ENCODE measurements at regions not wholly inside any gene's neighbourhood (a gene's known extent, or its start where the extent isn't known, plus 50 kb on each side); places are given as distances from the start of the nearest gene placed in this dataset.

DNA sequence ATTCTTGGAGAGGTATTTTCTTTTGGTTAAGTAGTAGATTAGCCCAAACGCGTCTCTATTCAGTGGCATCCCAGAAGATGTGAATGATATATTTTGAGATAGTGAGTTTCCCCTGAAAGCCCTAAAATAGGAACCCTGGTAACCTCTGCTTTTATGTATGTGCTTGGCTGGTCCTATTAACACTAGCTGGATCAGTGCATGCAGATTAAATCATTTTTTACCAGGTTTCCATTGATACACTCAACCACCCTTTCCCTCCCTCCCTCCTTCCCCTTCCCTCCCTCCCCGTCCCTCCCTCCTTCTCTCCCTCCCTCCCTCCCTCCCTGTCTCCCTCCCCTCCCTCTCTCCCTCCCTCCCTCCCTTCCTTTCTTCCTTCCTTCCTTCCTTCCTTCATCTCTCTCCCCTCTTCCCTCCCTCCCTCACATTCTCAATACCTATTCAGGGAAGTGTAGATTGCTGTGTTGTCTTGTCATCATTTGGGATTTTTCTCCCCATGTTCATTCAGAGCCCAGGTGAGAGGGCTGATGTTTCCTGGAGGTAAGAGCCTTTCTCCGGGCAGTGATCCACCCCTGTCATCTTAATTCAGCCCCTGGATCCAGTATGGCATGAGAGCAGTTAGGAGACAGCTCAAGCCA lies 406.8 kb downstream of the PRDM2 start:
- DNase-seq: no peak

GRCh38 chr1:14108356-14109275 lies 408.6 kb downstream of the PRDM2 start:
- DNase-seq: no peak

DNA sequence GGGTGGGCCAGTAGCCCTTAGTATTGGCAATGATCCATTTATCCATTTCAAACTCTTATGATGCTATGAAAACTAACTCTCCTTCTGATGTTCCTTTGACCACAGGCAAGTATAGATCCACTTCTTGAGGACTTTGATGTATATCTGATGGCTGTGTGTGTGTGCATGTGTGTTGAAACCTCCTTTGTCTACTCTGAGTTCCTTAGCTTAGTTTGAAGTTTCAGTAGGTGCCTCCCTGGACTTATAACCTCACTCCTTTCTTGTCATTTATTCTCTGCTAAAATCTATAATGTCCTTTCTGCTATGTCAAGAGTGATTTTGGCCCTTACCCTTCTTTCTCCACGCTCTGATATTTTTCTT lies 409.3 kb downstream of the PRDM2 start:
- no peak for DNase-seq

DNA sequence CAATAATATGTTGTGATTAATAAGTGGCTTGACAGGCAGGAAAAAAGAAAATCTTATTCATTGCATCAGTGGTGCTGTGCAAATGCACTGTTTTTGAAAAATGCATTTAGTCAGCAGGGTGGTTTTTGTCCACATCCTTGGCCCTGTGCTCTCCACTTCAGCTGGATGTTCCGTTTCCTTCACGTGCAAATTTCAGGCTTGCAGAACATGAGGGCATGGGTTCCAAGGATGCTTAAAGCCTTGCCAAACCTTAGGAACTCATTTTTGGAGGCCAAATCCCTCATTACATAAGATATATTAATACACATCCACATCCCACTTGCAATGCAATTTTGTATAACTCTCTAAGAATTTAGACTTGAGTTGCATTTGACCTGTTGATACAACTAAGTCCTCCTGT lies 410.1 kb downstream of the PRDM2 start:
- no peak for DNase-seq

GRCh38 chr1:14111121-14111520 lies 411.1 kb downstream of the PRDM2 start:
- no peak for DNase-seq

- no peak for DNase-seq
Measured at GRCh38 chr1:14112613-14113012, 412.6 kb downstream of the PRDM2 start.

- DNase-seq: no peak
Measured at GRCh38 chr1:14113271-14113670, 413.3 kb downstream of the PRDM2 start.

DNA sequence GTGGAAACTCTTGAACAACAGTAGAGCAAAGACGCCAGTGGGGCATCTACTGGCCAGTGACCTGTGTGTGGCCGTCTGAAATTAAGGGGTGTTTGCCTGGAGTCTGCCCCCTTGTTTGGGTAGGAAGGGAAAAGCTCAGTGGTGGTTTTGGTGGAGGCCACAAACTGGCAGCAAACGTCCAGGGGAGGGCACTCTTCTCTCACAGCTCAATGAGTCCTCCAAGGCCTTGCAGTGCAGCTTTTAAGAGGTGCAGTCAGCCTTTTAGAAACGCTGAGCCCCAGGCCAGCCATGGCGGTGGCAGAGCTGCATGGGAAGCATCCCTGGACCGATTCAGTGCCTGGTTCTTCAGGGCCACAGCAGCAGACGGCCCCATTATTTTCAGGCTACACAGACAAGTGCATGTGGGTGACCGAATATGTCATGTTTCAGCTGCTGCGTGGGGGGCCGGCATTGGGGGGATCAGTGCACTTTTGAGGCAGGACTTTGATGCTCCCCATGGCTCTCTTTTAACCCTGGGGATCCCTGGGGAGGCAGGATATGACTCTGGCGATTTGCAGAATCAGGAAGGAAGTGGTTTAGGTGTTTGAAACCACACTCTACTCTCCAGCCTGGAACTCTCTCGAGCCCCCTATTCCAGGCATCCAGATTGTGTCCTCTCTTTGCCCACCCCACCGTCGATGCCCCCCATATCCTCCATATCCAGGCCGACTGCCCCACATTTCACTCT lies 414.0 kb downstream of the PRDM2 start:
- no peak for DNase-seq

GRCh38 chr1:14115976-14116375 lies 416.0 kb downstream of the PRDM2 start:
- no peak for DNase-seq

DNA sequence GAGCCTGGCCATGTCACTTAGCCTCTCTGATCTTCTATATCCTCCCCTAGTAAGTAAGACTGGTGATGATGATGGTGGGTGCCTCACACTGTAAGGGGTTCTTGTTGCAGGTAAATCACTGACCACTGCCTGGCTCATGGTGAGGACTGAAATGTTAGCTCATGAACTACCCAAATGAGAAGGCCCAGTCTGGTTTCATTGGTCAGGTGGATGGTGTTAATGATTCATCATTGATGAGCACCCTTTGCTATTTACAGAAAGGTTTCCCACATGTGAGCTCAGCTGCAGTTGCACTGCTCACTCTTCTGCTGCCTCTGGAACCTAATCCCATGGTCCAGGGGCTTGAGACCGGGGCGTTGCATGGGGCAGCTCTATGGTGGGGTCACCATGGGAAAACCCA lies 417.7 kb downstream of the PRDM2 start:
- DNase-seq: no peak

DNA sequence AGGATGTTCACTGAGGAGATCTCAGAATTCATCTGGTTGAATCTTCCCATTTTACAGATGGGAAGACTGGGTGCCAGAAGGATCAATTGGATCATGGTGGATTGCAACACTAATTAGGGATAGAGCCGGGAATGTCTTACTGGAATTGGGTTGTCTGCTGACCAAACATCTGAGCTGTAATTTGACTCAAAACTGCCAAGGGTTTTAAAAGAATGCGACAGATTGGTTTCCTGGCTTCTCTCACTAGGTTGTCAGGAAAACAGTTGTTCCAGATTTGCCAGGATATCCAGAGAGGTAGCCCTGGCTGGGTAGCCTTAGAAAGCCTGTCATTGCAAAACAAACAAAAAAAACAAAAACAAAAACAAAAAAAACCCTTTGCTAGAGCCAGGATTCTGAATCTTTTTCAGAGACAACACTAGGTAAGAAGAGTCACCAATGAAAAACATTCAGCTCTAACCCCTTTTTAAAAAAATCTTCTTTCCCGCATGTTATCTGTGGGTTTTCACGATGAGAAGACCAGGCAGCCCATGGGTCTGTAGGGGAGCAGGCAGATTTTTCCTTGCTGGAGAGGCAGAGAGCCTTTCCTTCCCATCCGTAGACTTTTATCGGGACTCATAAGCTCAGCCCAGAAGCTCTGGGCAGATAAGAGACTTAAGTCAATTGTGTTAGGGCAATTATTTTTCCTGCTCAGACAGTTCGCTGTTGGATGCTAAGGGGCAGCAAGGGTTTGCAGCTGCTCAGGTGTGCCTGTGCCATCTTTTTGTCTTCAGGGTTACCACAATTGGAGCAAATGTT lies 418.9 kb downstream of the PRDM2 start:
- DNase-seq: no peak

GRCh38 chr1:14120895-14121294 lies 420.9 kb downstream of the PRDM2 start:
- DNase-seq: no peak

DNA sequence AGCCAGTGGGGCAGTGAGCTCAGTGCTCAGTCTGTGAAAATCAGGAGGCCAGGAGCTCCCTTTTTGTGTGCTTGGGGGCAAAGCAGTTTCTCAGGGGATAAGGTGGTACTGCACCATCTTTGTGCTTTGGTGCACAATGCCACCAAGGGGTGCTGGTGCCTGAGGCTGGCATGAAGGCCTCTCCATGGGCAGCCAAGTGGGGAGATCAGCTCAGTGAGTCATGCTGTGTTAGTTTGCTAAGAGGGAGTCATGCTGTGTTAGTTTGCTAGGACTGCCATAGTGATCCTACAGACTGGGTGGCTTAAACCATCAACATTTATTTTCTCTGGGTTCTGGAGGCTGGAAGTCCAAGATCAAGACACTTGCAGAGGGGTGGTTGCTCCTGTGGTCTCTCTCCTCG lies 428.1 kb downstream of the PRDM2 start:
- DNase-seq: no peak

DNA sequence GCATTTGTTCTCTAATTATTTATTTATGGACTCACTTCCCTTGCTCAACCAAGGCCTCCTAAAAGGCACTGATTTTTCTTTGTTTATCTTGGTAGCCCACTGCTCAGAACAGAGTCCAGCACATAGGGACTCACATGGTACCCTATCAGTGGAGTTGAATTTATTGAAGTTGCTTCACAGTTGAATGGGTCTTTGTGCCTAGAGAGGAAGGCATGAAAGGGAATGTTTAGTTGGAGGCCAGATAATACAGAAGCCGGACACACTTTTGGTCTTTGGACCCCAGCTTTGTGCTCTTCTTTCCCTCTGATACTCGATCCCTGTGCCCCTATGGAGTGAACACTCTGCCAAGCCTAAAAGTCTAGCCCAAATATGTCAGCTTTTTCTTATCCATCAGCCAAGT lies 429.0 kb downstream of the PRDM2 start:
- no peak for DNase-seq

DNA sequence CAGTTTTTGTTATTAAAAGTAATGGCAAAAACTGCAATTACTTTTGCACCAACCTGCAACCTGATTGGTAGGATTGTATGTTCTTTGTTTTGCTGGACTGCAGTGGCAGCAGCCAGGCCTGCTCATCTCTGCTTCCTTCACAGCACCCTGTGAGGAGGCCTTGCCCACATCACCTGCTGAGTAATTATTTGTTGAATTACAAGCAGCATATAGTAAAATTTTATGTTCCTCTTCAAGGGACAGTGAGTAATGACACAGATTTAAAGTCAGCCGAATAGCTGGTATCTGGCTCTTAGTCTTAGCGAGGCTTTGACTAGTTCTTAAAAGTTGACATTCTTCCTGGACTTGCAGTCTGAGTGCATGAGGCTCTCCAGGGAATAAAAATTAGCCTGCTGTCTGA lies 435.1 kb downstream of the PRDM2 start:
- no peak for DNase-seq

DNA sequence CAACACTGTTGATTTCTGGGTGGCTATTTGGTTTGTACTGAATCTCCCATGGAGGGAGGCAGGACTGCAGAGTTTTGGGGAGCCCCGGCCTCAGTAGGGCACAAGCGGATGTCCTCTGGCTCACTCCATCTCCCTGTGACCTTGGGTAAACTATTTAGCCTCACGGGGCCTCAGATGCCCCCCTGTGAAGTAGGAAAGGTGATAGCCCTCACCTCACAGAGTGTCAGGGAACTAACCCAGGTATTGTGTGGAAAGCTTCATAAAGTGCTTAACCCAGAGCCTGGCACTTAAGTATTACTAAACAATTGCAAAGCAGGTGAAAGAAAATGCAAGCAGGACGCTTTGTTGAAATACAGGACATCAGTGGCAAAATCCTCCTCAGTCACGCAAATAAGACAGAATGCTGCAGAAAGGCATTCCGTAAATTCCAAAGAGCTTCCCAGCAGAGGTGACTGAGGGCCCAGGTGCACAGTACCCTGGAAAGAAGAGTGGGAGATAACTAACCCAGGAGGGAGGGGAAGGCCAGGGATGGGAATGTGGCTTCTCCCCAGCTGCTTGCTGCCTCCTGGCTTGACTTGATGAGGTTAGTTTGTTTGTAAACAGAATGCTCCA lies 436.3 kb downstream of the PRDM2 start:
- no peak for DNase-seq

DNA sequence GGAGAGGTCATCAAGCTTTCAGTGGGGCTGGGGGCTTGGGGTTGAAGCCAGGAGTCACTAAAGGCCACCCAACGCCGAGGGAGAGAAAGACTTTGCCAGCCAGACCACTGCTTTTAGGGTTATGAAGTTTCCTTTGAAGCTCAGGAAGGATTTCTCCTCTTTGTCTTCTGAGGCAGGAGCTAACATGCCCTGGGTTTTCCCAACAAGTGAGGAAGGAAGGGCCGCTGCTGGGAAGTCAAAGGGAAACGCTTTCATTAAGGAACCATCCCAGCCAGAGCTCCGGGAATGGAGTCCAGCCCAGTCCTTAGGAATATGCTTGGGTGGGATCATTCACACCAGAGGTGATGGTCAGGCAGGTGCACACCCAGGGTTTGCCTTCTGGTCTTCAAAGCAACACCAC lies 436.9 kb downstream of the PRDM2 start:
- no peak for DNase-seq

DNA sequence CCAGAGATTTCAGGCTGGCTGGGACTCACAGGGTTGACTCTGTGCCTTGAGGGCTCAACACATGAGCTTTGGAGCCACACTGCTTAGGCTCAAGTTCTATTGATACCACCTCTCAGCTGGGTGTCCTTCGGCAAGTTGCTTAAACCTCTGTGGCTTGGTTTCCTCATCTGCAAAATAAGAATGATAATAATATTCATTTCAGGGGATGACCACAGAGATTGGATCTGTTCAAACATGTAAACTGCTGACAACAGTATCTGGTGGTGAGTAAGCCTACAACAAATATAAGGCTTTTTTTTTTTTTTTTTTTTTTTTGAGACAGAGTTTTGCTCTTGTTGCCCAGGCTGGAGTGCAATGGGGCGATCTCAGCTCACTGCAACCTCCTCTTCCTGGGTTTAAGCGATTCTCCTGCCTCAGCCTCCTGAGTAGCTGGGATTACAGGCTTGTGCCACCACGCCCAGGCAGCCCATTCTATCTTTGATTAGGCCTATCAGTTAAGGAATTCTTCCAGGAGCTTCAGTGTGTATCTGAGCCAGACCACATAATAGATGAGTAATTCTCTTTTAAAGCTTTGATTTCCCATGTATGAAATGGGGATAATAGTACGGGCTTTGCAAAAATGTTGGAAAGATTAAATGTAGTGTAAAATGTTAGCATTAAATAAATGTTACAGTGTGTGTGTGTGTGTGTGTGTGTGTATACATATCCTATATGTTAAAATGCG lies 437.6 kb downstream of the PRDM2 start:
- DNase-seq: no peak

- DNase-seq: no peak
Measured at GRCh38 chr1:14138135-14138506, 438.1 kb downstream of the PRDM2 start.

DNA sequence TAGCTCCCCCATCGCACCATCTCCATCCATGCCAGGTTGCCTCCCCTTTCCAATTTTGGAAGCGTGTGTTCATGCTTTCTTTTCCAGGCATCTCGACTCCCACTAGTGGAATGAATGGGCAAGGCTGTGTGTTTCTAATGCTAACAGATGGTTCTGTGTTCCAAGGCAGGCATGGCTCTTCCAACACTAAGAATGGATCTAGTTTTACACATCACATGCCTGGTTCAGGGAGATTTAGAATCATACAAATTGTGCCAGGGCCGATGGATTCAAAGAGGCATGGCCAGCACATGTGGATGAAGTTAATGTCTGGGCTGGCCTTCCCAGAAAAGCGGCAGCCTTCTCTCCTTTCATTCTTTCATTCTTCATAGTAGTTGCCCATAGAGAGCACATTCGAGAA lies 438.7 kb downstream of the PRDM2 start:
- no peak for DNase-seq

- no peak for DNase-seq
Measured at GRCh38 chr1:14140831-14141401, 440.9 kb downstream of the PRDM2 start.

GRCh38 chr1:14141656-14142055 lies 441.7 kb downstream of the PRDM2 start:
- no peak for DNase-seq

All from activated T-cell treated with anti-CD3 and anti-CD28 coated beads for 4 hours (primary cell).